H1 (cell line): ENCODE measurements at regions not wholly inside any gene's neighbourhood (a gene's known extent, or its start where the extent isn't known, plus 50 kb on each side); places are given as distances from the start of the nearest gene placed in this dataset.

ENCODE experiments used
- CHD7 ChIP-seq: fragments of 300-600 bp; sonication (generic); IDR thresholded peaks from 2 replicates; pipeline ENCODE4 v1.7.1; 2012; ENCODE audit warnings: low read length, moderate library complexity, mild to moderate bottlenecking, inconsistent platforms; ENCODE audit not compliant: insufficient replicate concordance
- CTBP2 ChIP-seq: IDR thresholded peaks from 2 replicates; pipeline ENCODE4 v1.7.0; 2011; ENCODE audit warnings: borderline replicate concordance, mild to moderate bottlenecking, moderate library complexity, mixed read lengths, low read length; ENCODE audit not compliant: insufficient read depth, insufficient read length

- TF ChIP-seq CHD7: no peak
- no peak for TF ChIP-seq CTBP2
Observed at GRCh38 chr2:83217854-83218253, 1241.2 kb downstream of the SUCLG1 start (continued).
